Left cardiac atrium (tissue), 4 donors: ENCODE measurements at regions not wholly inside any gene's neighbourhood (a gene's known extent, or its start where the extent isn't known, plus 50 kb on each side); places are given as distances from the start of the nearest gene placed in this dataset.
A peak's percentile ranks its signal among the peaks of the same experiment; 100 is the strongest.
"Not testable (repeated sequence)": the region's sequence is repeated elsewhere in the genome, so short reads cannot be mapped to it uniquely, and the experiment has no call there.

Experiments used
- ATAC-seq, 2 donors: fragments of 200-7000 bp; cut with Tn5 transposase; one replicate each; pipeline ENCODE4 v1.9.1; 2020; ENCODE audit warnings: mild to moderate bottlenecking in 2 of 2, moderate library complexity in 2 of 2
- DNase-seq: peaks from one replicate; pipeline ENCODE4 v3.0.0-alpha.2; 2020
- intact Hi-C, 2 donors: fragments of 100-400 bp; cut with DNase I; formaldehyde crosslinking; loops; one replicate each; pipeline versions ENCODE4 v1.14.1 to v1.15.1; 2022 to 2023
- donor health status: DM: no; HTN: yes; CAD: no.
- donor health status: DM: no; HTN: yes; CAD: no; lungs with severe emphysema.
- donor health status: DM: yes; HTN: yes; CAD: no.
- donor health status: Dilated cardiomyopathy.

DNA sequence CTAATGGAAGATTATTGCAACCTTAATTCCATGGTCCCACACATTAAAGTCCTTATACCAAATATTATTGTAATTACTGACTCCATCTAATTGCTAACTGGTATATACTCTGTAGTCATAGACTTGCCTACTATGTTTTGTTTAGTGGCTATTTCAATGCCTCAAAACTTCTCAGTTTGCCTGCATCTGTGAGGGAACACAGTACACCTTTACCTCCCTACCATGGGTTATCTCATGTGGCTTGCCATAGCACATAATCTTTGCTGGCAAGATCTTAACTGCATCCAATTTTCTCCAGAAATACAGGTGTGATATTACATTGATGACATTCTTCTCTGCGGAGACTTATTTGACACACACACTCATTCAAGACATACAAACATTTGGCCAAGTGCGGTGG lies 107.1 kb upstream of the ZNF184 start:
- DNase-seq (no peak), ATAC-seq (no peak)
- intact Hi-C loops = no loop called here

DNA sequence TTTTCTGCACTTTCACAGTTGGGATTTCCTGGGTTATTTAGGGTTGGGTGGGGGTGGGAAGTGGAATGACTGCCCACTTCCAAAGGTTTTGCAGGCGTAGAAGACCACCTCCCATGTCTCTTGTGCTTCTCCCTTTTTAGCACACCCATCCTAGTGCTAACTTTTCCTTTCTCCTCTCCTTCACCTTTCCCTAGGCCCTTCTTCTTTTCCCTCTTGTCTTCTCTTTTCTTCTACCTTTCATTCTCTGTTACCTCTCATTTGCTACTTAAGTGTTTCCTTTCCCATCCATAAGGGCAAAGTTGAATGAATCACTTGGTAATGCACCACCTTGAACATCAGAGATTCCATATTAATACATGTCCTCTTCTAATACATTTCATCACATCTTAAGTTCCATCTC lies 105.0 kb upstream of the ZNF184 start:
- ATAC-seq (no peak), DNase-seq (no peak)
- intact Hi-C loops = no loop called here

DNA sequence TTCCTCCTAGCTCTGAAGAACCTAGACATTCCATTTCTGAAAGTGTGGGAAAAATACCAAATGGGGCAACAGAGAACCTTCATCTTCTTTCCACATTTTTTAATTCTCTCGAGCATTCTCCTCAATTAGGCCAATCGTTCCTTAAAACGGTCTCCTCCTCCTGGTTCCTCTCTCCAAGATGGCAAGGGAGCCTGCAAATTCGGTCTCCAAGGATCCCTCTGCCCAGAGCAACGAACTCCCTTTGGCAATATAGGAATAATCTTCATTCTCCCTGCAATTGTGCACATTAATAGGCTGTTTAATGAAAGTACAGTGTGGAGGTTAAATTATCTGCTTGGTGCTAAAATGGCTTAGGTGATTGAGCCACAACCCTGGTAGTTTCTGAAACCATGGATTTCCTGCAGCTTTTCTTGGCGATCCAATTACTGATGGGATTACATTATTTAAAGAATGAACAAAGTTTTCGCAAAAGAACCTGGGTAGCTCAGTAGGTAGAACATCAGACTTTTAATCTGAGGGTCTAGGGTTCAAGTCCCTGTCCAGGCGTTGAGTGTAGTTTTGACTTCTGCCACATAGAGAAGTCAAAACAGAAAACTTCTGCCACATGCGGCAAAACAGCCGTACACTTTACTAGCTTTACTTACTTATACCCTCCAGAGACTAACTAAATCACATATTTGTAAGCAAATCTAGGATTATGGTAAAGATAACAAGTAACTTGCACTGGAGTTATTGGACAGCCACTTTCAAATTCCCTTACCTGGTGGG lies 102.9 kb upstream of the ZNF184 start:
- no peak for ATAC-seq
- no peak for DNase-seq
- intact Hi-C loops = no loop called here

DNA sequence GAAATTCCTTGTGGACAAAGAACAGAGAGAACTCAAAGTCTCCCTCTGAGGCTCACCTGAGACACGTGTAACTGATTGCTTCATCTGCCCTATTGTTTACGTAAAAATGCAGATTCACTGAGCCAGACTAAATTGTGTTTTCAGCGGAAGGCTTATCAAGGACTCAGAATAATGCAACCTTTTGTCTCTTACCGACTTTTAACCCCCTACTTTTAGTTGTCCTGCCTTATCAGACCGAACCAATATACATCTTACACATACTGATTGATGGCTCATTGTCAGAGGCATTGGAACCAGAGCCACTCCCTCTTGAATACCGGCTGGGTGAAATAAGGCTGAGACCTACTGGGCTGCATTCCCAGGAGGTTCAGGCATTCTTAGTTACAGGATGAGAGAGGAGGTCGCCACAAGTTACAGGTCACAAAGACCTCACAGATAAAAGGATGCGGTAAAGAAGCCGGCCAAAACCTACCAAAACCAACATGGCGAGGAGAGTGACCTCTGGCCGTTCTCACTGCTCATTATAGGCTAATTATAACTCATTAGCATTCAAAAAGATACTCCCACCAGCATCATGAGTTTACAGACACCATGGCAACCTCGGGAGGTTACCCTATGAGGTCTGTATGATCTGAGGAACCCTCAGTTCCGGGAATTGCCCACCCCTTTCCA lies 95.5 kb upstream of the ZNF184 start:
- ATAC-seq (no peak), DNase-seq (no peak)
- intact Hi-C loops = no loop called here

GRCh38 chr6:27565839-27566779 lies 93.2 kb upstream of the ZNF184 start:
- intact Hi-C loops = no loop called here
- DNase-seq = no peak
- ATAC-seq = no peak

DNA sequence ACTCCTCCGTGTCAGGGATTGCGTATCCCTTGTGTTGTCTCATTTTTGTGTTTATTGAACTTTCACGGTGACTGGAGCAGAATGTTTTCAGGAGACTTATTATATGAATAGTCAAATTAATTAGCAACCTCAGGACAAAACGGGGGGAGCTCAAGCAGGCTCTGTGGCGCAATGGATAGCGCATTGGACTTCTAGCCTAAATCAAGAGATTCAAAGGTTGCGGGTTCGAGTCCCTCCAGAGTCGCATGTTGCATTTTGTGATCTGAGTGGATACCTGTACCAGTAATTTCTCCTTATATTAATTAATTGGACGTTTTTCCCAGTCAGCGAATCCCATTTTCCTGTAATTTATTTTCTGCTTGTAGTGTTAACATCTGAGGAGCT lies 89.1 kb upstream of the ZNF184 start:
- no peak for ATAC-seq
- intact Hi-C loops = no loop called here
- DNase-seq = no peak

DNA sequence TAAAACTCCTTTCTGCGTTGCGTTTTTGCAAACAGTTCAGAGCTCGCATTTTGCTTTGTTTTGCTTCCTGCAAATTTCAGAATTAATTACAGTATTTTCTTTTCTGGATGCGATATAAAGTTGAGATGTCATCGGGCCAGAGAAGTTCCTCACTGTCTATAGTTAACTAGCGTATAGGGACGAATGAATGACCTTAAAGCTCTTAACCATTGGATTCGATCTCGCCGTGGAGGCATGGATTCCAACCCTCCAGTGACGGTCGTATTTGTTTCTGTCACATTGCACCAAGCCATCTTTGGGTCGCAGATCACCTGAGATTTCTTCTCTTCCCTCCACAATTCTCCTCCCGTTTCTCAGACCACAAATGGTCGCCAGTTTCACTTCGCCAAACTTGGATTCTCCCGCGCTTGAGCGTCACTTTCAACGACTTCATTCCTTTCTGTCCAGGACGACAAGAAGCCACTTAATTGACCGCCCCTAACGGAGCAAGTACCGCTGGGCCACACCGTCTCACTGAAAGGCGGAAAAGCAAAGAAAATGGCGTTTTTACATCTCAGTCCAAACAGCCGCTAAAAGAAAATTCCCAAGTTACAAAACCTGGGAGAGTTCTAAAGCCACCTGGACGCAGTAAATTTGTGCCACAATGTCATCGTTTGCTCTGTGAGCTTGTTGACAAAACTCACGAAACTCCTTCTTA lies 85.3 kb upstream of the ZNF184 start:
- ATAC-seq (no peak), DNase-seq (no peak)
- intact Hi-C loops = no loop called here

DNA sequence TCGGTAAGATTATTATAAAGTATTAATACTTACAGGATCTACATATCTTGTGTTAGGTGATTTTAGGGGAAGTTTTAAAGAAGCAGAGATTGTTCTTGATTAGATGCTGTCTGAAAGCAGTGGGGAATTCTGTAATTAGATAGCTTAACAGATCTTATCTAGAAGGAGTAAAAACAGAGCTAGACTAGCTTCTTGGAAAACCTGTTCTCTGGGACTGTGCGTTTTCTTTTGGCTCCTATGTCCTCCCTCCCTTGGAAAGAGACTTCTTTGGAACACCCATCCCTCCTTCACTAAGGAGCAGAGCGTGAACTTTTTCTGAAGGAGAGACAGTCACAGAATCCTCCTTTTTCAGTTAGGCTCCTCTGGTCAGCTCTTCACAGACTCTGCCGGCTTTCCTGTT lies 83.5 kb upstream of the ZNF184 start:
- no peak for DNase-seq
- intact Hi-C loops = no loop called here
- no peak for ATAC-seq

DNA sequence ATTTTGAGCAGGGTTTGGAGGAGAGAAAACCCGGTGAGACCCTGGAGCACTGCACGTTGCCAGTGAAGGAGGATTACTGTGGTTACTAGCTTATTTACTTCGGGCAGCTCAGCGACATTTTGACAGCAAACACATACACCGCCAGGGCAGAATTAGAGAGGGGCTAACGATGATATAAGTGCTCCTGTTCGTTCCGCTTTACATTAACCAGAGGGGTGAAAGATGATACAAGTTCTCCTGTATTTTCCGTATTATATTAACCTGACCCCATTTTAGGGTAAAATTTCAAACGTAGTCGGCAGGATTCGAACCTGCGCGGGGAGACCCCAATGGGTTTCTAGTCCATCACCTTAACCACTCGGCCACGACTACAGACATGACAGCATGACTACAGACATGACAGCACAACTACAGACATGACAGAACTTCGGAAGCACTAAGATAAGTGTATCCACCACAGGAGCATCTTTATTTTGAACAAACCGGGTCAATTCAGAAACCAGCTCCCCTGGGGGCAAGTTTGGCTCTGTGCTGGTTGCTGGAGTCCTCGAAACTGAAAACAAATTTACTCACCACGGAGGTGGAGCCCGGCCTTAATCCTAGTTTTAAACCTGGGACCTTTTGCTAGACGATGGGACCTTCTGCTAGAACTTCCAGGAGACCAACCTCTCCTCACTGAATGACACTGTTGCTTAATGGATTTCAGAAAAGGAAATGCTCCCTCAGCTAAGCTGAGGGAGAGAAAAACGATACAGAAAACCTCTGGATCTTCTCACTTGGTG lies 80.4 kb upstream of the ZNF184 start:
- ATAC-seq (no peak), DNase-seq (no peak)
- intact Hi-C loops = no loop called here

DNA sequence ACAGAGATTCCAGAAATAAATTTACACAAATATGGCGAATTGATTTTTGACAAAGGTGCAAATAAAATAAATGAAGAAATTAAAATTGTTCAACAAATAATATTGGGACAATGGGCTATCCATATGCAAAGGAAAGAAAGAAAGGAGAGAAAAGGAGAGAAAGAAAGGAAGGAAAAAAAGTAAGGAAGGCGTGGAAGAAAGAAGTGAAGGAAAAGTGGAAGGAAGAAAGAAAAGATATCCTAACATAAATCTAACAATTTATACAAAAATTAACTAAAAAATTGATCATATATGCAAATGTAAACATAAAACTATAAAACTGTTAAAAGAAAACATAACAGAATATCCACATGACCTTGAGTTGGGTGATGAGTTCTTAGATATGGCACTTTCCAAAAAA lies 78.7 kb upstream of the ZNF184 start:
- DNase-seq (no peak), ATAC-seq (no peak)
- intact Hi-C loops = no loop called here

DNA sequence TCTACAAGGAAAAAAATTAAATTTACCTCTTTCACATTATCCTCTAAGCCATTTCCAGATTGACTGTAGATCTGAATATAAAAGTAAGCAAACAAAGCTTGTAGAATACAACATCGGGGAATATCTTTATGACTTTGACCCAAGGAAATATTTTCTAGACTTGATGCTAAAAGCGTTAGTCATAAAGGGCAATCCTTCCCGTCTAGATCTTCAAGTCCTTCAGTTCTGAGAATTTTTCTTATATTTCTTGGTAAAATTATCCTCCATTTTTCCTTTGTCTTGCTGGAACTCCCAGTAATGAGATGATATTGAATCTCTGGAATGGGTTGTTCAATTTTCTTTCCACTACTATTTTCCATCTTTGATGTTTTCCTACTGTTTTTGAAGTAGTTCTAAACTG lies 77.8 kb upstream of the ZNF184 start:
- ATAC-seq (no peak), DNase-seq (no peak)
- intact Hi-C loops = no loop called here

GRCh38 chr6:27549241-27549598 lies 76.3 kb upstream of the ZNF184 start:
- DNase-seq, ATAC-seq, intact Hi-C loops: not testable (repeated sequence)

DNA sequence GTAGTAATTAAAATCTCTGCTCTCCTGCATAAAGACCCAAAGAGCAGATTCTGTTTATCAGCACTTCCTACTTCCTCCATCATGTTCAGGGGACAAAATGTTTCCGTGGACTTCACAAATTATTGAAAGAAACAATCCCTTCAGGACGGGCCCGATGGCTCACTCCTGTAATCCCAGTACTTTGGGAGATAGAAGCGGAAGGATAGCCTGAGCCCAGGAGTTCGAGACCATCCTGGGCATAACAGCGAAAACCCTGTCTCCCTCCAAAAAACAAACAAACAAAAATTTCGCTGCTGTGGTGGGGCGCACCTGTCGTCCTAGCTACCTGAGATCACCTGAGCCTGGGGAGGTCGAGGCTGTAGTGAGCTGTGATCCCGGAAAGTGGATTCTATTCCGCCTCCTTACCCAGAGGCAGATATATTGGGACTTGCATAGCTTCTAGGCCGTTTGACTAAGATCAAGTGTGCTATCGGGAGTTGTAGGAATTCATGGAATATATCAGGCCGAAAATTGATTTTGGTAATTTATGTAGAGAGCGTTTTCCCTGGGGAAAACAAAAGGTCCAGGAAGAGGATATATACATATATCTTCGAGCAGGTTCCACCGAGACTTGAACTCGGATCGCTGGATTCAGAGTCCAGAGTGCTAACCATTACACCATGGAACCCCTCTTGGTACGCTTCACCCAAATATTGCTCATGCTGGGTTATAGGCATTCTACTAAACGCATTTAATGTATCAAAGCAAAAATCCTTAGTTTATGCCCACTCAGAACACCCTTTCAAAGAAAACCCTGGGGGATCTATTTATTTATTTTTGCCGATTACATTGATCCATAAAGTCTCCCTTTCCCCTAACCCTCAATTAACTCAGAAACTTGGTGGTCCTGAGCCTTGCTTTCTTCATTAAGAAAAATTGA lies 74.5 kb upstream of the ZNF184 start:
- ATAC-seq (no peak), DNase-seq (no peak)
- intact Hi-C loops = no loop called here

GRCh38 chr6:27546522-27546921 lies 73.6 kb upstream of the ZNF184 start:
- ATAC-seq (no peak), DNase-seq (no peak)
- intact Hi-C loops = no loop called here

- no peak for DNase-seq
- intact Hi-C loops = no loop called here
- peak in 1 of 2 donors; percentile 52 for ATAC-seq
Measured at GRCh38 chr6:27545271-27546046, 72.6 kb upstream of the ZNF184 start.

GRCh38 chr6:27544612-27545260 lies 71.8 kb upstream of the ZNF184 start:
- intact Hi-C loops = no loop called here
- DNase-seq = no peak
- ATAC-seq = no peak
